ENCODE measurements at regions not wholly inside any gene's neighbourhood (a gene's known extent, or its start where the extent isn't known, plus 50 kb on each side); places are given as distances from the start of the nearest gene placed in this dataset.

- TF ChIP-seq CTCF (IDR thresholded peaks at IDR 0.05) (no peak), POLR2A (IDR thresholded peaks at IDR 0.05) (no peak)
Measured at GRCh38 chr17:77675816-77676215, 282.7 kb upstream of the TNRC6C start.
